GM12872 (cell line): ENCODE measurements at regions not wholly inside any gene's neighbourhood (a gene's known extent, or its start where the extent isn't known, plus 50 kb on each side); places are given as distances from the start of the nearest gene placed in this dataset.

Source experiments
- CTCF ChIP-seq: IDR thresholded peaks from 3 replicates; pipeline ENCODE4 v1.5.1; 2011; ENCODE audit warnings: low read depth, mild to moderate bottlenecking, low read length, moderate library complexity; ENCODE audit not compliant: insufficient read depth

DNA sequence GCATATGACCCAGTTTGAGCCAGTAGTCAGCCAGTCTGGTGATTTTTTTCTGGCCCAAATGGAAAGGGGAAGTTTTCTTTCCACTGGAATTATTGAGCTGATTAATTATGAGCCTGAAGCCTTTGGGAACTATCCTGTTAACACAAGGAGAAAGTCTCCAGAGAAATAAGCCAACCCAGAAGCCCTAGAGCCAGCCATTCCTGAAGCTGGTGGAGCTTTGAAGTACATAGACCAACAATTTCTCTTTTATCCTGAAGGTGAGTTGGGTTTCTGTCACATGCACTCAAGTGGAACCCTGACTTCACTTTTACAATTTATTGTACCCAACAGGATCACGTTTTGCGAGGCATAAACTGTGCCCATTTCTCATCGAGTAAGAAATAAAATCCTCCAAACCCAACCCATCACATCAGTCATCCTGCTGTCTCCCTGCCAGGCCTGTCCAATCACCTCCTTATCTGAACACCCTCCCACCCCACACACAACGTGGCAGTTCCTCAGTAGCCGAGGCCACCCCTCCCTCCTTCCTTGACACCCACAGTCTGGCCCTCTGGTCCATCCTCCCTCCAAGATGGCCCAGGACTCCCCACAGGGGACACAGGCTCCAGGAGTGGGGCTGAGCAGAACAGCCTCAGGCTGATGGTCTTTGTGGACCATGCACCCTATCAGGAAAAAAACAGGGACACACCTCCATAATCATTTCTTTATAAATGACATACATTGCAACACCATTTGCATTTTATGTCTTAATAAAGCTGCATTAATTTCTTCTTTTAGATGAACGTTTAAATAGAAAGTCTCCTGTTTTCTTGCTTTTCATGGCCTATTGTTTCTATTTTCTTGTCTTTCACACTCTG lies 55.7 kb upstream of the GATA2 start:
- TF ChIP-seq CTCF, result no peak

- no peak for TF ChIP-seq CTCF
These were observed 55.0 kb upstream of the GATA2 start for GRCh38 chr3:128548021-128548420.

DNA sequence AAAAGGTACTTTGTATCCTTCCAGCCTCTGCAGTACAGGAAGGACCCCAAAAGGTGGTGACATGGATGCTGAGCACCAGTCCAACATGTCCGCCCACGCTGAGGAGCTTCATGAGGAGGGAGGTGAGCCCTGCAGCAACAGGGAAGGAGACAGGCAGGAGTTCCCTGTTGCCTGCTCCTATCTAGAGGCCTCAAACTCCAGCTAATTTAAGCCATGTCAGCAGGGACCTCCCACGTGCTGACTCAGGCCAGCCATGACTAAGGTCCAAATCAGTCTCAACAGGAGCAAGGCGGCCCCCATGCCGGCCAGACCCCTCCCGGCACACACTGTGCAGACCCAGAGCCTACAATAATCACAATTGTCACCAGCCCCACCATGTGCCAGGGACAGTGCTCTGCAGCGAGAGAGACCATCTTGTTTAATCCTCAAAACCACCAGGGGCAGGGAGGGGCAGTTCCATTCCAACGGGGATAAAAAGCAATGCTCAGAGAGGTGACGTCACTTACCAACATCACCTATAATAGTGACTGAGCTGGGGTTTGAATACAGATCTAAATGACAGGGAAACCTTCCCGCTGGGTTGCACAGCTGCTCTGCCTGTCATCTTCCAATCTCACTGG lies 54.5 kb upstream of the GATA2 start:
- no peak for TF ChIP-seq CTCF

DNA sequence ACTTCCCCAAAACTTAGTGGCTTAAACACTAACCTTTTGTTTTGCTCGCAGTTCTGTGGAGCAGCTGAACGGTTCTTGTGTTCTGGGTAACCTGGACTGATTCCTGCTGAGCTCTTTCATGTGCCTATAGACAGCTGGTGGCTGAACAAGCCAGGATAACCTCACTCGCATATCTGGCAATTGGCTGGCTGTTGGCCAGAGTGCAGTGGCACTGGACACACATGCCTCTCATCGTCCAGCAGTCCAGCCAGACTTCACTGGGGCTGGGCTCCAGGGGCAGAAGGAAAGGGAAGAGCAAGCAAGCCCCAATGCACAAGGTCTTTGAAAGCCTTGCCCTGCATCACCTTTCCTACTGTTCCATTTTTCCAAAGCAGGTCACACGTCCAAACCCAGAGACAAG lies 53.6 kb upstream of the GATA2 start:
- TF ChIP-seq CTCF, result no peak

GRCh38 chr3:128545120-128545752 lies 52.2 kb upstream of the GATA2 start:
- no peak for TF ChIP-seq CTCF

GRCh38 chr3:128544190-128544589 lies 51.2 kb upstream of the GATA2 start:
- no peak for TF ChIP-seq CTCF
